HL-60 (cell line): ENCODE measurements at regions not wholly inside any gene's neighbourhood (a gene's known extent, or its start where the extent isn't known, plus 50 kb on each side); places are given as distances from the start of the nearest gene placed in this dataset.

Experiments
- DNase-seq, 2 experiments: peaks; one replicate each; pipeline ENCODE4 v3.0.0-alpha.2; 2010 to 2020; ENCODE audit warnings: low read depth in 1 of 2, low spot score in 1 of 2
- H3K27ac ChIP-seq: fragments of 250-450 bp; sonication (Bioruptor Pico); replicated peaks from 2 replicates; pipeline ENCODE4 v1.5.1; 2020; ENCODE audit warnings: mild to moderate bottlenecking, moderate library complexity
- H3K27me3 ChIP-seq: fragments of 250-450 bp; sonication (Bioruptor Pico); 2 replicates; pipeline ENCODE4 v1.5.1; 2021; ENCODE audit warnings: mild to moderate bottlenecking, moderate library complexity; ENCODE audit not compliant: insufficient read depth, poor library complexity, severe bottlenecking
- H3K4me3 ChIP-seq: replicated peaks from 2 replicates; pipeline ENCODE4 v1.5.1; 2011; ENCODE audit warnings: mild to moderate bottlenecking, control low read depth, low read length; ENCODE audit not compliant: insufficient read depth
- CTCF ChIP-seq: IDR thresholded peaks from one replicate; pipeline ENCODE4 v1.5.1; 2011; ENCODE audit warnings: low read length, control low read depth, inconsistent platforms; ENCODE audit not compliant: insufficient read depth
- GABPA ChIP-seq: IDR thresholded peaks from 2 replicates; pipeline ENCODE4 v1.6.1; 2012; ENCODE audit warnings: low read depth
- POLR2AphosphoS5 ChIP-seq: IDR thresholded peaks from 2 replicates; pipeline ENCODE4 v1.6.1; 2012; ENCODE audit warnings: low read depth
- REST ChIP-seq: IDR thresholded peaks from 2 replicates; pipeline ENCODE4 v1.6.1; 2012; ENCODE audit warnings: low read depth; ENCODE audit not compliant: insufficient replicate concordance
- SPI1 ChIP-seq: IDR thresholded peaks from 2 replicates; pipeline ENCODE4 v1.6.1; 2012; ENCODE audit warnings: low read depth, mild to moderate bottlenecking, borderline replicate concordance

DNA sequence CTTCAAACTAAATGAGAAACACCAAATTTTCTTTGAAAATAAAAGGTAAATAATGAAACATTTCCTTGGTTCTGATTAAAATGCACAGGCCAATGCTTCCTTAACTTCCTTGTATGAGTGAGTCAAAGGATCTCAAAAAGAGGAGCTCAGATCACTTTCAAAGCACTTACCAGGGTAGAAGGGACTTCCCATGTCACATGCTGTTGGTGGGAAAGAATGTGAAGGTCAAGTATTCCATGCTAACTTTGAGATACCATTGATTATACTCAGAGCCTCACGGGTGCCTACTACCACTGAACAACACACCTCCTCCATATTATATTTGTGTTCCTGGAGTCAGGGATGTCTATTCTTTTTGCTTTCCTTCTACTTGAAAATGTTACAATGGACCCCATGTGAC, 233.5 kb upstream of the KIAA1217 start:
- Histone ChIP-seq H3K4me3 (no peak overlapping the region), H3K27me3 (no peaks in the 10 kb centered on the region), H3K27ac (no peak overlapping the region)
- TF ChIP-seq CTCF (no peak), GABPA (no peak), SPI1 (no peak), REST (no peak), POLR2AphosphoS5 (no peak)
- no peak for DNase-seq

DNA sequence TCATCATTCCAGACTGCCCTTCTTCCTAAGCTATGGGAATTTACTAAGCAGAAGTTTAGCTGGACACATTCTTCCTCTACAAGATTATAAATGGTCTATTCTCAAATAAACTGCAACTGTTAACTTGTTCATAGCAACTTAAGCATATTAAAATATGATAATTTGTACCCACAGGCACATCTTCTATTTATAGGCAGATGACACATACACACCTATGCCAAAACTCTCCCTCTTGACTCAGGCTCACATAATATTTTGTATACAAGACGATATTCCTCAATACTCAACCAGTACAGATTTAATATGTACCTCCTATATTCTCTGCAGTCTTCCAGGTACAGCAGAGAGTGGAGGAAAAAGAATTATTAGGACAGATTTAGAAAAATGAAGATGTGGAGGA, 232.7 kb upstream of the KIAA1217 start:
- H3K27me3 ChIP-seq, result no peaks in the 10 kb centered on the region
- DNase-seq, result no peak
- H3K27ac ChIP-seq, result no peak overlapping the region
- no peak for TF ChIP-seq SPI1
- no peak for TF ChIP-seq REST
- no peak for TF ChIP-seq GABPA
- no peak for TF ChIP-seq CTCF
- no peak for TF ChIP-seq POLR2AphosphoS5
- H3K4me3 ChIP-seq, result no peak overlapping the region

GRCh38 chr10:23978317-23978716, 230.6 kb upstream of the KIAA1217 start:
- no peak for DNase-seq
- Histone ChIP-seq H3K27ac (no peak overlapping the region), H3K4me3 (no peak overlapping the region), H3K27me3 (no peaks in the 10 kb centered on the region)
- TF ChIP-seq SPI1 (no peak), REST (no peak), CTCF (no peak), GABPA (no peak), POLR2AphosphoS5 (no peak)
